Spleen (tissue), 11 donors: ENCODE measurements at regions not wholly inside any gene's neighbourhood (a gene's known extent, or its start where the extent isn't known, plus 50 kb on each side); places are given as distances from the start of the nearest gene placed in this dataset.

Source experiments
- DNase-seq: peaks from one replicate; pipeline ENCODE4 v3.0.0-alpha.2; 2020
- H3K27ac ChIP-seq, 8 donors: fragments of 200-600 bp; sonication (generic) in 7 of 8; 1 replicate in 4 of 8; 2 replicates in 4 of 8; pipeline versions ENCODE4 v1.5.0 to v1.8.0; 2016 to 2021; ENCODE audit warnings: inconsistent platforms in 4 of 8, mild to moderate bottlenecking in 4 of 8, moderate library complexity in 1 of 8
- H3K27me3 ChIP-seq, 7 donors: fragments of 200-600 bp; sonication (generic) in 6 of 7; replicated peaks in 1 of 7; 1 replicate in 4 of 7; 2 replicates in 3 of 7; pipeline versions ENCODE4 v1.5.0 to v1.8.0; 2016 to 2021; ENCODE audit warnings: inconsistent platforms in 3 of 7, mild to moderate bottlenecking in 1 of 7
- H3K36me3 ChIP-seq, 6 donors: fragments of 200-600 bp; sonication (generic) in 5 of 6; 1 replicate in 4 of 6; 2 replicates in 2 of 6; pipeline versions ENCODE4 v1.5.0 to v1.8.0; 2016 to 2021; ENCODE audit warnings: inconsistent platforms in 2 of 6
- H3K4me1 ChIP-seq, 6 donors: fragments of 200-600 bp; sonication (generic) in 5 of 6; 1 replicate in 3 of 6; 2 replicates in 3 of 6; pipeline versions ENCODE4 v1.5.0 to v1.8.0; 2016 to 2021; ENCODE audit warnings: inconsistent platforms in 3 of 6
- H3K4me3 ChIP-seq, 8 donors: fragments of 200-600 bp; sonication (generic) in 7 of 8; 1 replicate in 4 of 8; 2 replicates in 4 of 8; pipeline versions ENCODE4 v1.5.0 to v1.8.0; 2016 to 2021; ENCODE audit warnings: inconsistent platforms in 4 of 8, mild to moderate bottlenecking in 4 of 8, moderate library complexity in 2 of 8
- H3K9me3 ChIP-seq, 8 donors: fragments of 200-600 bp; sonication (generic) in 7 of 8; 1 replicate in 4 of 8; 2 replicates in 4 of 8; pipeline versions ENCODE4 v1.5.0 to v1.8.0; 2016 to 2021; ENCODE audit warnings: inconsistent platforms in 4 of 8
- CTCF ChIP-seq, 11 experiments: fragments of 200-600 bp in 7 of 11; fragments of 450-650 bp in 4 of 11; sonication (generic) in 4 of 11; IDR thresholded peaks in 8 of 11; conservative IDR thresholded peaks in 3 of 11; 1 replicate in 7 of 11; 2 replicates in 4 of 11; pipeline versions ENCODE4 v1.4.0 to v1.8.0; 2016 to 2021; ENCODE audit warnings: antibody characterized with exemption in 11 of 11, inconsistent platforms in 4 of 11, mild to moderate bottlenecking in 1 of 11
- POLR2A ChIP-seq, 3 donors: fragments of 450-650 bp; IDR thresholded peaks; one replicate each; pipeline ENCODE4 v1.5.1; 2017; ENCODE audit warnings: antibody characterized with exemption in 3 of 3, mild to moderate bottlenecking in 1 of 3
- POLR2AphosphoS5 ChIP-seq, 3 donors: sonication (generic); formaldehyde crosslinking; IDR thresholded peaks; one replicate each; pipeline ENCODE4 v1.5.1; 2017; ENCODE audit warnings: antibody characterized with exemption in 3 of 3
- WGBS, 5 donors: extraction: QIAGEN DNeasy Blood & Tissue Kit in 3 of 5; methylation state at CpG; one replicate each; pipeline versions ENCODE4 v1.1.5 to v1.1.7; 2013 to 2018; 5-methylcytosine and 5-hydroxymethylcytosine counted together
- intact Hi-C: fragments of 100-400 bp; cut with DNase I; formaldehyde crosslinking; loops from one replicate; pipeline ENCODE4 v1.15.0; 2023; ENCODE audit warnings: low total_unique reads
- donor health status: healthy with polysubstance abuse.
- donor health status: DM: no; HTN: no; CAD: no; lungs with moderate emphysema.
- donor health status: DM: no; HTN: no; CAD: no.
- donor health status: Bipolar disorder and iron deficiency.
- donor health status: healthy.
- donor health status: DM: no; HTN: no; CAD: no.
- donor health status: DM: yes; HTN: yes; CAD: no.

DNA sequence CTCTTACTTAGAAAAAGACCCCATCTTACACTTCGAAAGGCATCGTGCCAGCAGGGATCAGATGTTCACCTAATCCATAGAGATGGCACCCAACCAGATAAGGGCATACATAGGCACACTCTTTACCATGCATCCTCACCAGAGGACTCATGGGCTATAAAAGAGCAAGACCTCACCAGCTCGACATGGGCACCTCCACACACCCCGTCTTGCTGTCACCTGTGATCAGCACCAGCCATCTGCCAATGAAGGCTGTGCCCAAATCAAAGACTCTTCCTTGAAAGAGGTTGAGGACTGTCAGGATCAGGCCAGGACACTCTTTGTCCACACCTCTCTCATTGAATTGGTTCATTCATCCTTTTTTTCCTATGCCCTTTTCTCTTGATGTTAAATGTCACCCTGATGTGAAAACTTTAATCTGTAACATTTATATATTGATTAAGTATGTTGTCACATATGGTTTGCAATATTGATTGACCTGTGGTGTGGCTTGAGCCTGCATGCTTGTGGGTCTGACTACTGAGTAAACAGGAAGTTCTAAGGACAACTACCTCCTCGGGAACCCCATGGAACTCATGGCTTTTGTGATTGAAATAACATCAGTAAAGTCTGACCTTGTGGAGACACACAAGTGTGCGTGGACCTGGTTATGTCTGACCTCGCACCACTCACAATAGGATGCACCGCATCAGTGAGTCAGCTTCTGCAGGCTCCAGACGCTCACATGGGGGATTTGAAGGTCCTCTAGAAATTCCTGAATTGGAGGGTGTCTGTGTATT, 75.5 kb downstream of the HTR5A start:
- Histone ChIP-seq H3K27ac (no peak overlapping the region), H3K36me3 (no peaks in the 10 kb centered on the region), H3K27me3 (peaks cover 0 to 51% (median 0%) of the 10 kb centered on the region in 7 donors), H3K9me3 (no peaks in the 10 kb centered on the region), H3K4me3 (no peak overlapping the region), H3K4me1 (no peaks in the 10 kb centered on the region)
- WGBS, 5 donors, result 65 to 79% (median 73%) methylated on average over 9 of the region's 9 CpGs
- TF ChIP-seq POLR2A (IDR thresholded peaks at IDR 0.05) (no peak), POLR2AphosphoS5 (IDR thresholded peaks at IDR 0.05) (no peak), CTCF (IDR thresholded peaks at IDR 0.05 in 8 of 11, conservative IDR thresholded peaks at IDR 0.05 in 3 of 11) (no peak)
- DNase-seq, result no peak
- intact Hi-C loops, result no loop called here

DNA sequence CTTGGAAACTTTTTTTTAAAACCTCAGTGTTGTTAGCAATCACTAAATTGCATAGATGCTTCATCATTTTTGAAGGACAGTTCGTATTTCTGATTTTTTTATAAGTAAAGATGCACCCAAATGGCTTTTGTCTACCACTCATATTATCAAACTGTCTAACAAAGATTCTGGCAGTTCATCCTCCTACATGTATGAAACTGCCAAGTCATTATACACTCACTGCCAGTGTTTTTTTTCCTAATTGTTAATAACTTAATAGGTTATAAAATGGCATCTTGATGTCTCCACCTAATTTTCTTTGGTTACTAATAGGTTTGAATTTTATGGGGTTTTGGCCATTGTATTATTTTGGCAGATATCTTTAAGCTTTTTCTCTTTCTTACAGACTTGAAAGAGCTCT, 77.0 kb downstream of the HTR5A start:
- Histone ChIP-seq H3K27me3 (peaks cover 0 to 36% (median 0%) of the 10 kb centered on the region in 7 donors), H3K9me3 (peaks cover 0 to 7% (median 6%) of the 10 kb centered on the region in 8 donors), H3K36me3 (no peaks in the 10 kb centered on the region), H3K4me1 (no peaks in the 10 kb centered on the region), H3K4me3 (no peak overlapping the region), H3K27ac (no peak overlapping the region)
- 25 to 63% (median 56%) methylated on average over 1 of the region's 1 CpG for WGBS, 5 donors
- intact Hi-C loops, result no loop called here
- TF ChIP-seq CTCF (IDR thresholded peaks at IDR 0.05 in 8 of 11, conservative IDR thresholded peaks at IDR 0.05 in 3 of 11) (no peak), POLR2AphosphoS5 (IDR thresholded peaks at IDR 0.05) (no peak), POLR2A (IDR thresholded peaks at IDR 0.05) (no peak)
- DNase-seq, result no peak

GRCh38 chr7:155147624-155148023, 77.5 kb downstream of the HTR5A start:
- no peak overlapping the region for H3K4me3 ChIP-seq
- intact Hi-C loops, result no loop called here
- no peak for DNase-seq
- H3K27ac ChIP-seq, result no peak overlapping the region
- peaks cover 0 to 12% (median 7%) of the 10 kb centered on the region in 8 donors for H3K9me3 ChIP-seq
- no peaks in the 10 kb centered on the region for H3K36me3 ChIP-seq
- no peak for TF ChIP-seq CTCF (IDR thresholded peaks at IDR 0.05 in 8 of 11, conservative IDR thresholded peaks at IDR 0.05 in 3 of 11)
- no peak for TF ChIP-seq POLR2A (IDR thresholded peaks at IDR 0.05)
- no peak for TF ChIP-seq POLR2AphosphoS5 (IDR thresholded peaks at IDR 0.05)
- peaks cover 0 to 31% (median 0%) of the 10 kb centered on the region in 7 donors for H3K27me3 ChIP-seq
- no peaks in the 10 kb centered on the region for H3K4me1 ChIP-seq
- 21 to 38% (median 26%) methylated on average over 2 of the region's 2 CpGs for WGBS, 5 donors

DNA sequence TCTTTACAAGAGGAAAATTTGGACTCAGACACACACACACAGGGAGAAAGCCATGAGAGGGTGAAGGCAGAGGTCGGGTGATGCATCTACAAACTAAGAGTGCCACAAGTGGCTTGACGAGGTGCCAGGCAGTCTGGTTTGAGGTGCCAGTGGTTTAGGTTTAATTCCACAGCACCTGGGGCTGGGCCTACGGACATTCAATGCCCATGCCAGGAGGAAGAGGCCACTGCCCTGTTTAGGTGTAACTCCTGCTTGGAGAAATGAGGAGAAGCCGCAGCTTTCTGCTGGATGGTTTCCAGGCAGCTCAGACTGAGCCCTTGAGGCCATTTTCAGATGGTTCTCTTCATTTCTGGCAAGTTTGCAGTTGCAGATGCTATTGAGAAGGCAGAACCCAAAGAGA, 83.6 kb downstream of the HTR5A start:
- Histone ChIP-seq H3K36me3 (no peaks in the 10 kb centered on the region), H3K4me1 (no peaks in the 10 kb centered on the region), H3K27me3 (peaks cover 0 to 28% (median 0%) of the 10 kb centered on the region in 7 donors), H3K4me3 (no peak overlapping the region), H3K9me3 (peaks cover 0 to 32% (median 13%) of the 10 kb centered on the region in 8 donors), H3K27ac (no peak overlapping the region)
- TF ChIP-seq POLR2AphosphoS5 (IDR thresholded peaks at IDR 0.05) (no peak), CTCF (IDR thresholded peaks at IDR 0.05 in 8 of 11, conservative IDR thresholded peaks at IDR 0.05 in 3 of 11) (no peak), POLR2A (IDR thresholded peaks at IDR 0.05) (no peak)
- 43 to 67% (median 63%) methylated on average over 4 of the region's 4 CpGs for WGBS, 5 donors
- intact Hi-C loops, result no loop called here
- DNase-seq, result no peak
